Mucosa of descending colon (tissue), 3 donors: ENCODE measurements at regions not wholly inside any gene's neighbourhood (a gene's known extent, or its start where the extent isn't known, plus 50 kb on each side); places are given as distances from the start of the nearest gene placed in this dataset.

ENCODE experiments used
- ATAC-seq: fragments of 200-7000 bp; cut with Tn5 transposase; one replicate; pipeline ENCODE4 v1.9.1; 2020; ENCODE audit warnings: mild to moderate bottlenecking, moderate library complexity
- DNase-seq, 3 donors: peaks; one replicate each; pipeline ENCODE4 v3.0.0-alpha.2; 2020
- H3K36me3 ChIP-seq: fragments of 200-600 bp; one replicate; pipeline ENCODE4 v1.8.0; 2021; ENCODE audit warnings: low read depth, mild to moderate bottlenecking
- H3K4me1 ChIP-seq: fragments of 200-600 bp; one replicate; pipeline ENCODE4 v1.8.0; 2021; ENCODE audit warnings: low read depth, mild to moderate bottlenecking
- H3K4me3 ChIP-seq: fragments of 200-600 bp; one replicate; pipeline ENCODE4 v1.8.0; 2021; ENCODE audit warnings: mild to moderate bottlenecking
- H3K9me3 ChIP-seq: fragments of 200-600 bp; one replicate; pipeline ENCODE4 v1.8.0; 2021; ENCODE audit warnings: mild to moderate bottlenecking
- intact Hi-C, 2 donors: fragments of 100-400 bp; cut with DNase I in 1 of 2; cut with micrococcal nuclease in 1 of 2; formaldehyde crosslinking; loops; one replicate each; pipeline versions ENCODE4 v1.11.0 to v1.11.1; 2022; cut with DNase I, micrococcal nuclease
- TF ChIP-seq, protein P1 (sequence below): fragments of 200-600 bp; IDR thresholded peaks from one replicate; pipeline ENCODE4 v1.8.0; 2022; ENCODE audit warnings: antibody characterized with exemption, mild to moderate bottlenecking
- donor health status: DM: no; HTN: no; CAD: no; lungs with moderate emphysema.
- donor health status: DM: no; HTN: no; CAD: no.
- donor health status: DM: no; HTN: yes; CAD: no.

DNA sequence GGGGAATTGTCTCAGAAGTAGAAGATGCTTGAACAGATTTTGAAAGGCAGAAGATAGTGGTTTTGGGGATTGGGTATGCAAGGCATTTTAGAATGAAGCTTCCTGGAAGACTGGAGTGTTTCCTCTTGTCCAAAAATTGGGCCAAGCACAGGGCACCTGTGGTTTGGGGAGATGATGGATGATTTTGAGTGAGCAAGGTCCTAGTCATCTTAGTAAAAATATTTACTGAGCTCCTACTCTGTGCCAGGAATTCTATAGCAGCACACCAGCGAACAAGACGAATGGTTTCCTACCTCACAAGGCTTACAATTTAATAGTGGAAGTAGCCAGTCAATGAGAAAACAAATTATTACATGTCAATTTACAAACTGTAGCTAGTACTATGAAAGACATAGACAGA is 484.4 kb upstream of the KIF2A start:
- DNase-seq = no peak
- ATAC-seq = no peak
- H3K9me3 ChIP-seq = no peaks in the 10 kb centered on the region
- no peaks in the 10 kb centered on the region for H3K36me3 ChIP-seq
- intact Hi-C loops = no loop called here
- TF ChIP-seq, protein P1, sequence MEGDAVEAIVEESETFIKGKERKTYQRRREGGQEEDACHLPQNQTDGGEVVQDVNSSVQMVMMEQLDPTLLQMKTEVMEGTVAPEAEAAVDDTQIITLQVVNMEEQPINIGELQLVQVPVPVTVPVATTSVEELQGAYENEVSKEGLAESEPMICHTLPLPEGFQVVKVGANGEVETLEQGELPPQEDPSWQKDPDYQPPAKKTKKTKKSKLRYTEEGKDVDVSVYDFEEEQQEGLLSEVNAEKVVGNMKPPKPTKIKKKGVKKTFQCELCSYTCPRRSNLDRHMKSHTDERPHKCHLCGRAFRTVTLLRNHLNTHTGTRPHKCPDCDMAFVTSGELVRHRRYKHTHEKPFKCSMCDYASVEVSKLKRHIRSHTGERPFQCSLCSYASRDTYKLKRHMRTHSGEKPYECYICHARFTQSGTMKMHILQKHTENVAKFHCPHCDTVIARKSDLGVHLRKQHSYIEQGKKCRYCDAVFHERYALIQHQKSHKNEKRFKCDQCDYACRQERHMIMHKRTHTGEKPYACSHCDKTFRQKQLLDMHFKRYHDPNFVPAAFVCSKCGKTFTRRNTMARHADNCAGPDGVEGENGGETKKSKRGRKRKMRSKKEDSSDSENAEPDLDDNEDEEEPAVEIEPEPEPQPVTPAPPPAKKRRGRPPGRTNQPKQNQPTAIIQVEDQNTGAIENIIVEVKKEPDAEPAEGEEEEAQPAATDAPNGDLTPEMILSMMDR = no peak
- no peak overlapping the region for H3K4me3 ChIP-seq
- H3K4me1 ChIP-seq = no peaks in the 10 kb centered on the region

DNA sequence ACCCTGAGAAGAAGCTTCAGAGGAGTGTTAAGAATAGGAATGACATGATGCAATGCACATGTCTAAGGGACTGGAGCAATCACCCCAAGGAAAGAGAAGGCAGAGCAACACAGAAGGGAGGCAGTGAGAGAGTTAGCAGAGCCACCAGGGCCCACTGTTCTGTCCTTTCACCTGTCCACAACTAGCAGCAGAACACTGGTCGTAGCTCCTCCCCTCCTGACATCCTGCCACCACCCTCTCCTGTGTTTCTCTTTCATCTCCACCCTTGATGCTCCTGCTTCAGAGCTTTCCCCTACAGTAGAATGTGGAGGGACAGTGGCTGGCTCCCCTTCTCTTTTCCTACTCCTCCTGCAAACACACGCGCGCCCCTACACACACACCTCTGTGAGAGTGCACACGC is 483.4 kb upstream of the KIF2A start:
- no peak overlapping the region for H3K4me3 ChIP-seq
- DNase-seq (no peak), ATAC-seq (no peak)
- intact Hi-C loops = no loop called here
- no peaks in the 10 kb centered on the region for H3K9me3 ChIP-seq
- no peaks in the 10 kb centered on the region for H3K36me3 ChIP-seq
- H3K4me1 ChIP-seq = no peaks in the 10 kb centered on the region
- TF ChIP-seq, protein P1 = no peak

DNA sequence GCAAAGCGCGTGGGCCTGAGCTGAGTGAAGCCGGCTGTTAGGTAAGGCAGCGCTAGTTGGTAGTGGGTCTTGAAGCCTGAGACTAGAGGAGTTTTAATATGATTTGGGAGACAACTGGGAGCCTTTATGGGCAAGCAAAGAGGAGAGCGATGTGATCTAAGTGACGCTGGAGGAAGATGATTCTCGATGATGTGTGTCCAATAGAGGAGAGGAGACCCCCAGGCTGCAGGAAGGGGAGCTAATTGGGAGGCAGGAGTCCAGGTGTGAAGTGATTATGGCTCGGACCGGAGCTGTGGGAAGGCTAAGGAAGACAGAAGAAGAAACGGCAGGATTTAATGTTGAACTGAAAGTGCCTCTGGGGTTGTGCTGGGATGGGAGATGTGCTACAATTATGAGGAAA is 482.9 kb upstream of the KIF2A start:
- no peaks in the 10 kb centered on the region for H3K36me3 ChIP-seq
- no peaks in the 10 kb centered on the region for H3K4me1 ChIP-seq
- no peak for ATAC-seq
- no peaks in the 10 kb centered on the region for H3K9me3 ChIP-seq
- no peak for DNase-seq
- H3K4me3 ChIP-seq = no peak overlapping the region
- intact Hi-C loops = no loop called here
- TF ChIP-seq, protein P1 = no peak

DNA sequence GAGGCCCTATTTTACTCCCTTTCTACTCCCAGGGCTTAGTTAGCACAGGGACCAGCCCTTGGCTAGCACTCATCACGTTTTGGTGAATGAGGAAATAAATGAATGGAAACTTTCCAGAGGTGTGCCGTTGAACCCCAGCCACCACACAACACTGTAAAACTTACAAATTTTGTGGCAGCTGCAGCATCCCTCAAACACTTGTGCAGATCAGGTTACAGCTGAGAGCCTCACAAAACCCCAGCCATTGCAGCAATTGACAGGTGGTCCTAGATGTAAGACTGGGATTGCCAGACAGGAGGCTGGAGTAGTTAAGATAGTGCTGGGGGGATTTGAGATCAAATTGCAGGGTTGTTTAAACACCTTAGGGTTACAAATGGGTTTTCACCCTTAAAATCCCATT is 482.2 kb upstream of the KIF2A start:
- TF ChIP-seq, protein P1 = no peak
- H3K4me3 ChIP-seq = no peak overlapping the region
- intact Hi-C loops = no loop called here
- H3K9me3 ChIP-seq = no peaks in the 10 kb centered on the region
- no peaks in the 10 kb centered on the region for H3K36me3 ChIP-seq
- H3K4me1 ChIP-seq = no peaks in the 10 kb centered on the region
- DNase-seq (no peak), ATAC-seq (no peak)

DNA sequence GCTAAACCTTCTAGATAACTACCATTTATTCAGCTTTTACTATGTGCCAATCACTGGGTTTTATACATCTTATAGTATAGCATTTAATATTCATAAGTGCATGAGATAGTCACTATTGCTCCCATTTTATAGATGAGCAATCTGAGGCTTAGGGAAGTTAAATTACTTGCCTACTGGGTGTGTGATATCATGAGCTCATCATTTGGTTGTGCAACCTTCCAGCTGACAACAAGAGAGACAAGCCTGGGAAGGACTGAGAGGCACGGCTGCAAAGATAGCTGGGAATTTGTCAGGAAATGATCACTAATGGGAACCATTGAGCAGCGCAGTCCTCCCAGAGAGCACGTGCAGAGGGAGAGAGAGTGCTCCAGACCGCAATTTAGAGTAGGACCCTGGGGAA is 481.6 kb upstream of the KIF2A start:
- intact Hi-C loops = no loop called here
- ATAC-seq = no peak
- Histone ChIP-seq H3K9me3 (no peaks in the 10 kb centered on the region), H3K4me1 (no peaks in the 10 kb centered on the region), H3K36me3 (no peaks in the 10 kb centered on the region), H3K4me3 (no peak overlapping the region)
- no peak for DNase-seq
- TF ChIP-seq, protein P1 = no peak

DNA sequence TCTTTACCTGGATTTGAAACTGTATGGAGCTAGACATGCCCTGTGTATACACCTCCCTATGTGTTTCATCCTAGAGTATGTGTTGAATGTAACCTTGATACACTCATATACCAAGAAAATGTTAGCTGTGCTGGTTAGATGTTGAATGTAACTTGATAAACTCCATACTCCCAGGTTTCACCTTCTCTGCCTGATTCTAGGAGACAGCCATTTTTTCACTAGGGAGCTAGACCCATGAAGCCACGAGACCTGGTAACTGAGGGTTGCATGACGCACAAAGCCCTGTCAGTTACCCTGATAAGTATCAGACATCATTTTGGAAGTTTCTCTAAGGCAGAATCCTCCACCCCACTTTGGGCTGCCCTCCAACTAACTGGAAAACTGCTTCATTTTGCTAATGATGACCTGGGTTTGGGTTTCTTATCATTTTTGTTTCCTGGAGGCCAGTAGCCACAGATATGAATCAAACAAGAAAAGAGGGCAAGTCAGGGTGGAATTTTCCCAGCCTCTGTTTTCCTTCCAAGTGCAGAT is 478.5 kb upstream of the KIF2A start:
- Histone ChIP-seq H3K36me3 (no peaks in the 10 kb centered on the region), H3K4me3 (no peak overlapping the region), H3K9me3 (no peaks in the 10 kb centered on the region), H3K4me1 (no peaks in the 10 kb centered on the region)
- ATAC-seq (no peak), DNase-seq (no peak)
- intact Hi-C loops = no loop called here
- TF ChIP-seq, protein P1 = no peak
